Tibial nerve (tissue), 4 donors: ENCODE measurements at regions not wholly inside any gene's neighbourhood (a gene's known extent, or its start where the extent isn't known, plus 50 kb on each side); places are given as distances from the start of the nearest gene placed in this dataset.

Experiments
- CTCF ChIP-seq, 5 experiments: fragments of 200-600 bp in 3 of 5; fragments of 450-650 bp in 2 of 5; sonication (generic) in 3 of 5; IDR thresholded peaks; one replicate each; pipeline ENCODE4 v1.5.1; 2016 to 2019; ENCODE audit warnings: antibody characterized with exemption in 5 of 5, mild to moderate bottlenecking in 3 of 5, moderate library complexity in 2 of 5
- EP300 ChIP-seq, 2 donors: sonication (generic); formaldehyde crosslinking; IDR thresholded peaks; one replicate each; pipeline ENCODE4 v1.6.1; 2017; ENCODE audit warnings: antibody characterized with exemption in 2 of 2, mild to moderate bottlenecking in 1 of 2
- POLR2A ChIP-seq, 2 donors: fragments of 450-650 bp; IDR thresholded peaks; one replicate each; pipeline ENCODE4 v1.6.1; 2017; ENCODE audit warnings: antibody characterized with exemption in 2 of 2, mild to moderate bottlenecking in 2 of 2, moderate library complexity in 2 of 2

GRCh38 chr1:83808536-83808935 lies 190.4 kb downstream of the TTLL7 start:
- no peak for TF ChIP-seq CTCF (IDR thresholded peaks at IDR 0.05)
- TF ChIP-seq POLR2A (IDR thresholded peaks at IDR 0.05), result no peak
- TF ChIP-seq EP300 (IDR thresholded peaks at IDR 0.05), result no peak
